Keratinocyte (primary cell): ENCODE measurements at regions not wholly inside any gene's neighbourhood (a gene's known extent, or its start where the extent isn't known, plus 50 kb on each side); places are given as distances from the start of the nearest gene placed in this dataset.

Experiments
- DNase-seq: peaks from one replicate; pipeline ENCODE4 v3.0.0-alpha.2; 2011; ENCODE audit warnings: low read depth, missing footprints, low spot score
- FAIRE-seq: peaks from 2 replicates; lab custom pipeline; 2011; peaks lifted over from hg19 to GRCh38; lab: Jason Lieb, UNC
- H2AFZ ChIP-seq: 2 replicates; pipeline ENCODE4 v1.6.0; 2012; ENCODE audit warnings: low read length, control low read depth, inconsistent platforms; ENCODE audit not compliant: control insufficient read depth
- H3K27ac ChIP-seq: 2 replicates; pipeline ENCODE4 v1.5.1; 2011; ENCODE audit warnings: low read length; ENCODE audit not compliant: control insufficient read depth, insufficient read depth
- H3K27me3 ChIP-seq: 3 replicates; pipeline ENCODE4 v1.6.0; 2011; ENCODE audit warnings: low read length; ENCODE audit not compliant: control insufficient read depth, insufficient read depth; ENCODE audit errors: extremely low read depth
- H3K36me3 ChIP-seq, 2 experiments: 2 replicates in 1 of 2; 3 replicates in 1 of 2; pipeline ENCODE4 v1.5.1; 2011; ENCODE audit warnings: low read length in 2 of 2, mild to moderate bottlenecking in 1 of 2; ENCODE audit not compliant: control insufficient read depth in 2 of 2, insufficient read depth in 2 of 2; ENCODE audit errors: extremely low read depth in 1 of 2
- H3K4me1 ChIP-seq: 3 replicates; pipeline ENCODE4 v1.5.1; 2011; ENCODE audit warnings: low read length; ENCODE audit not compliant: control insufficient read depth, insufficient read depth; ENCODE audit errors: extremely low read depth
- H3K4me2 ChIP-seq: 3 replicates; pipeline ENCODE4 v1.6.0; 2011; ENCODE audit warnings: low read depth, low read length; ENCODE audit not compliant: control insufficient read depth, insufficient read depth; ENCODE audit errors: extremely low read depth
- H3K4me3 ChIP-seq, 3 experiments: fragments of 200-600 bp in 1 of 3; sonication (generic) in 1 of 3; 2 replicates in 2 of 3; 3 replicates in 1 of 3; pipeline ENCODE4 v1.5.1; 2011 to 2016; ENCODE audit warnings: low read length in 3 of 3, mild to moderate bottlenecking in 3 of 3, control low read depth in 2 of 3, inconsistent platforms in 1 of 3, low read depth in 1 of 3, mixed read lengths in 1 of 3, mixed run types in 1 of 3, moderate library complexity in 1 of 3; ENCODE audit not compliant: control insufficient read depth in 2 of 3, insufficient read depth in 2 of 3; ENCODE audit errors: extremely low read depth in 1 of 3
- H3K79me2 ChIP-seq: 2 replicates; pipeline ENCODE4 v1.6.0; 2012; ENCODE audit warnings: low read length; ENCODE audit not compliant: control insufficient read depth, insufficient read depth
- H3K9ac ChIP-seq: 3 replicates; pipeline ENCODE4 v1.6.0; 2011; ENCODE audit warnings: low read length; ENCODE audit not compliant: control insufficient read depth, insufficient read depth; ENCODE audit errors: extremely low read depth
- H3K9me1 ChIP-seq: 3 replicates; pipeline ENCODE4 v1.6.0; 2011; ENCODE audit warnings: low read length; ENCODE audit not compliant: control insufficient read depth, insufficient read depth; ENCODE audit errors: extremely low read depth
- H3K9me3 ChIP-seq: 2 replicates; pipeline ENCODE4 v1.5.1; 2012; ENCODE audit warnings: low read depth, low read length; ENCODE audit not compliant: control insufficient read depth
- H4K20me1 ChIP-seq: 3 replicates; pipeline ENCODE4 v1.6.0; 2011; ENCODE audit warnings: low read length; ENCODE audit not compliant: control insufficient read depth, insufficient read depth; ENCODE audit errors: extremely low read depth
- EZH2 ChIP-seq: IDR thresholded peaks from one replicate; pipeline ENCODE4 v1.6.1; 2012; ENCODE audit warnings: inconsistent platforms, mild to moderate bottlenecking, low read length, moderate library complexity
- dilution Hi-C: fragments of 300-500 bp; cut with MboI; formaldehyde crosslinking; loops from one replicate; pipeline ENCODE4 v1.7.0; 2020; ENCODE audit warnings: low sequenced_read_pairs; ENCODE audit not compliant: extremely low pct_ligation_motif_present
- TF ChIP-seq, protein P1 (sequence below), 3 experiments: IDR thresholded peaks in 1 of 3; conservative IDR thresholded peaks in 1 of 3; optimal IDR thresholded peaks in 1 of 3; 2 replicates in 2 of 3; 3 replicates in 1 of 3; pipeline versions ENCODE3 to v1.5.1; 2011; ENCODE audit warnings: low read length in 3 of 3, mild to moderate bottlenecking in 3 of 3, moderate library complexity in 2 of 3, control low read depth in 1 of 3, inconsistent platforms in 1 of 3; ENCODE audit not compliant: insufficient read depth in 2 of 3; ENCODE audit errors: extremely low read depth in 1 of 3

DNA sequence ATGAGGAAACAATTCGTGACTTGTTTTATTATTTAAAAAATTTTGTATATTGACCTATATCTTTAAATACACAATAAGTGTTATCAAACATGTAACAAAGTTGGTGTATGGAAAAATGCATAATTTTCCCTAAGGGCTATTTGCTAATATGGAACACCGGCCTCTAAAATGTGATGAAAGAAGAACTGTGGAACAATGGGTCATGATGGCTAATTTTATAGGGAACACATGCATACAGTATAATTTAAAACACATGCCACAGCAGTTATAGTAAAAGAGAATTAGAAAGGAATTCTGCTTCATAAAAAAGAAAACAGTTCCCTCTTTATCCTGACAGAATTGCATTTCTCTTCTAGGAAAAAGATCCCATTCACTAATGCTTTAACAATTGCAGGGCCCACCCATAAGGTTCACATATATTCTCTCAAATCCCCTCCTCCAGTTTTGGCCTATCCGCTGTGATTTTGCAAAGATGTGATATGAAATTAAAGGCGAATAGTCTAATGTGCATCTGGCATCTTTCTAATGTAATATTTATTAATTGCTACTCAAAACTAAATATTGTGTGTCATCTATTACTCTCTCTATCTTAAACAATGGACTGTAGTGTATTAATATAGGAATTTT, 628.1 kb upstream of the CITED2 start:
- DNase-seq = no peak
- H3K4me2 ChIP-seq = no peak overlapping the region
- H3K4me3 ChIP-seq = no peak overlapping the region
- H3K27me3 ChIP-seq = no peaks in the 10 kb centered on the region
- no peaks in the 10 kb centered on the region for H4K20me1 ChIP-seq
- H3K27ac ChIP-seq = no peak overlapping the region
- H3K79me2 ChIP-seq = no peaks in the 10 kb centered on the region
- no peak for FAIRE-seq
- H3K36me3 ChIP-seq = no peaks in the 10 kb centered on the region
- no peak overlapping the region for H2AFZ ChIP-seq
- no peak overlapping the region for H3K9ac ChIP-seq
- dilution Hi-C loops = no loop called here
- H3K9me1 ChIP-seq = no peaks in the 10 kb centered on the region
- H3K4me1 ChIP-seq = no peaks in the 10 kb centered on the region
- H3K9me3 ChIP-seq = no peaks in the 10 kb centered on the region
- TF ChIP-seq EZH2 = no peak
- TF ChIP-seq, protein P1, sequence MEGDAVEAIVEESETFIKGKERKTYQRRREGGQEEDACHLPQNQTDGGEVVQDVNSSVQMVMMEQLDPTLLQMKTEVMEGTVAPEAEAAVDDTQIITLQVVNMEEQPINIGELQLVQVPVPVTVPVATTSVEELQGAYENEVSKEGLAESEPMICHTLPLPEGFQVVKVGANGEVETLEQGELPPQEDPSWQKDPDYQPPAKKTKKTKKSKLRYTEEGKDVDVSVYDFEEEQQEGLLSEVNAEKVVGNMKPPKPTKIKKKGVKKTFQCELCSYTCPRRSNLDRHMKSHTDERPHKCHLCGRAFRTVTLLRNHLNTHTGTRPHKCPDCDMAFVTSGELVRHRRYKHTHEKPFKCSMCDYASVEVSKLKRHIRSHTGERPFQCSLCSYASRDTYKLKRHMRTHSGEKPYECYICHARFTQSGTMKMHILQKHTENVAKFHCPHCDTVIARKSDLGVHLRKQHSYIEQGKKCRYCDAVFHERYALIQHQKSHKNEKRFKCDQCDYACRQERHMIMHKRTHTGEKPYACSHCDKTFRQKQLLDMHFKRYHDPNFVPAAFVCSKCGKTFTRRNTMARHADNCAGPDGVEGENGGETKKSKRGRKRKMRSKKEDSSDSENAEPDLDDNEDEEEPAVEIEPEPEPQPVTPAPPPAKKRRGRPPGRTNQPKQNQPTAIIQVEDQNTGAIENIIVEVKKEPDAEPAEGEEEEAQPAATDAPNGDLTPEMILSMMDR (optimal IDR thresholded peaks at IDR 0.05 in 1 of 3, IDR thresholded peaks at IDR 0.05 in 1 of 3, conservative IDR thresholded peaks at IDR 0.05 in 1 of 3; ENCODE audit: extremely low read depth in 1 of 3, insufficient read depth in 2 of 3, low read length in 3 of 3) = no peak

DNA sequence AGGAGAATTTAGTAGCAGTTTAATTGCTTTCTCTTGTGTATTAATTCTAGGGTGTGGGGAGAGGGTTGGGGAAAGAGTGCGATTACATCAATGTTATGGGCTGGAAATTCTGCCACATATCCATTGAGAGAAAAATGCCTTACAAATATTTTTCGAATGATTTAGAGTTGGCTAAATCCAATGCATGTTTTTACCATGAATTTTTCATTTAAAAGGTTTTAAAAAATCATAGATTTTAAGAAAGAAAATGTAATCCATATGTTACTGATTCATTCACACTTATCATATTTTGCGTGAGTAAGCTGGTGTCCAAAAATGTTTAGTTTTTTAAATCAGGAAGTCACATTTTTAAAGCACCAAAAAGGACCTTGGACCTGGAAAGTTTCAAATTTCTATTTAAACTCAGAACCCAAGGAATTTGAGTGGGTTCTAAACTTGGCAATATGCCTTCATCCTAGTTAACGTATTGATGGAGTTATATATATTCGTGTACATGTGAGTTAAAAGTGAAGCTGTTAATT, 627.4 kb upstream of the CITED2 start:
- dilution Hi-C loops = no loop called here
- TF ChIP-seq EZH2 = no peak
- TF ChIP-seq, protein P1 (optimal IDR thresholded peaks at IDR 0.05 in 1 of 3, IDR thresholded peaks at IDR 0.05 in 1 of 3, conservative IDR thresholded peaks at IDR 0.05 in 1 of 3; ENCODE audit: extremely low read depth in 1 of 3, insufficient read depth in 2 of 3, low read length in 3 of 3) = no peak
- Histone ChIP-seq H3K9me3 (no peaks in the 10 kb centered on the region), H3K4me3 (no peak overlapping the region), H3K9me1 (no peaks in the 10 kb centered on the region), H3K79me2 (no peaks in the 10 kb centered on the region), H2AFZ (no peak overlapping the region), H3K27me3 (no peaks in the 10 kb centered on the region), H3K36me3 (no peaks in the 10 kb centered on the region), H4K20me1 (no peaks in the 10 kb centered on the region), H3K27ac (no peak overlapping the region), H3K4me1 (no peaks in the 10 kb centered on the region), H3K4me2 (no peak overlapping the region), H3K9ac (no peak overlapping the region)
- no peak for FAIRE-seq
- DNase-seq = no peak
